Sigmoid colon (tissue), 6 donors: ENCODE measurements at regions not wholly inside any gene's neighbourhood (a gene's known extent, or its start where the extent isn't known, plus 50 kb on each side); places are given as distances from the start of the nearest gene placed in this dataset.

Experiments
- DNase-seq: peaks from one replicate; pipeline ENCODE4 v3.0.0-alpha.2; 2019
- H3K27ac ChIP-seq, 4 donors: fragments of 200-600 bp; sonication (generic); one replicate each; pipeline ENCODE4 v1.5.1; 2016 to 2019; ENCODE audit warnings: mild to moderate bottlenecking in 1 of 4
- H3K27me3 ChIP-seq, 3 donors: fragments of 200-600 bp; sonication (generic); one replicate each; pipeline ENCODE4 v1.5.1; 2019; ENCODE audit warnings: mild to moderate bottlenecking in 1 of 3
- H3K36me3 ChIP-seq, 4 donors: fragments of 200-600 bp; sonication (generic); one replicate each; pipeline ENCODE4 v1.5.1; 2016 to 2019
- H3K4me1 ChIP-seq, 4 donors: fragments of 200-600 bp; sonication (generic); one replicate each; pipeline ENCODE4 v1.5.1; 2017 to 2019
- H3K4me3 ChIP-seq, 4 donors: fragments of 200-600 bp; sonication (generic); one replicate each; pipeline ENCODE4 v1.5.1; 2017 to 2019; ENCODE audit warnings: mild to moderate bottlenecking in 2 of 4, moderate library complexity in 1 of 4
- H3K9me3 ChIP-seq, 4 donors: fragments of 200-600 bp in 3 of 4; sonication (generic) in 3 of 4; one replicate each; pipeline versions ENCODE4 v1.5.1 to v1.6.1; 2013 to 2019
- EP300 ChIP-seq, 4 donors: sonication (generic); formaldehyde crosslinking; IDR thresholded peaks; one replicate each; pipeline ENCODE4 v1.6.1; 2017; ENCODE audit warnings: antibody characterized with exemption in 4 of 4
- POLR2A ChIP-seq, 2 donors: fragments of 450-650 bp; IDR thresholded peaks; one replicate each; pipeline ENCODE4 v1.6.1; 2016; ENCODE audit warnings: antibody characterized with exemption in 2 of 2, mild to moderate bottlenecking in 2 of 2, moderate library complexity in 2 of 2
- POLR2AphosphoS5 ChIP-seq, 4 donors: sonication (generic); formaldehyde crosslinking; IDR thresholded peaks; one replicate each; pipeline ENCODE4 v1.6.1; 2017; ENCODE audit warnings: antibody characterized with exemption in 4 of 4
- WGBS, 2 donors: extraction: QIAGEN DNeasy Blood & Tissue Kit; methylation state at CpG; one replicate each; pipeline ENCODE4 v1.1.7; 2013; 5-methylcytosine and 5-hydroxymethylcytosine counted together
- intact Hi-C: fragments of 100-400 bp; cut with DNase I; formaldehyde crosslinking; loops from one replicate; pipeline ENCODE4 v1.15.1; 2023
- small RNA-seq, 3 donors: library from RNA; depleted of rRNA; stranded (forward); fragments of <200 nt; gene quantifications; one replicate each; pipeline ENCODE3, GENCODE V24; 2016
- TF ChIP-seq, protein P1 (sequence below), 4 experiments: fragments of 450-650 bp in 3 of 4; fragments of 200-600 bp in 1 of 4; IDR thresholded peaks; one replicate each; pipeline ENCODE4 v1.5.1; 2016 to 2019; ENCODE audit warnings: antibody characterized with exemption in 4 of 4, mild to moderate bottlenecking in 3 of 4, moderate library complexity in 2 of 4
- donor health status: healthy with polysubstance abuse.
- donor health status: healthy.

DNA sequence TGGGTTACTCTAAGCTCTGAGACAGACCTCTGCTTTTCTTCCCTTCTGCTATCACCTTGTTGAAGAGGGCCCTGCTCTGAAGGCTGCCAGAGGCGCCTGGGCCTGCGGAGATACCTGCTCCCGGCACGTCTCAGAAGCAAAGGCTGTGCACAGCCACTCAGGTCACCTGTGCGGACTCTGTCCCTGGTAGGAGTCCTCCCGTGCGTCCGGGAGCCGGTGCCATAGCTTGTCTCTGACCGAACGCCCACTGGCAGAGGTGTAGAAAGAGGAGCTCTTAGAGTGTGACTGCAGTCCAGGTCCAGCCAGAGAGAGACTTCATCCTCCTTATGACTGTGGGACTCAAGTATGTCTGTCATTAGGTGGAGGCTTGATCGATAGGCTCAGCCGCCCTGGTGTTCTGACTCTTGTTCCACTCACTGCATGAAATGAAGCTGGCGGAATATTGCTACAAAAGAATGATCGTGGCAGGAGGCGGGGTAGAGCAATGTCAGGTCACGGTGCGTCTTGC is 51.0 kb upstream of the UNC93A start:
- TF ChIP-seq EP300 (IDR thresholded peaks at IDR 0.05) = no peak
- TF ChIP-seq, protein P1, sequence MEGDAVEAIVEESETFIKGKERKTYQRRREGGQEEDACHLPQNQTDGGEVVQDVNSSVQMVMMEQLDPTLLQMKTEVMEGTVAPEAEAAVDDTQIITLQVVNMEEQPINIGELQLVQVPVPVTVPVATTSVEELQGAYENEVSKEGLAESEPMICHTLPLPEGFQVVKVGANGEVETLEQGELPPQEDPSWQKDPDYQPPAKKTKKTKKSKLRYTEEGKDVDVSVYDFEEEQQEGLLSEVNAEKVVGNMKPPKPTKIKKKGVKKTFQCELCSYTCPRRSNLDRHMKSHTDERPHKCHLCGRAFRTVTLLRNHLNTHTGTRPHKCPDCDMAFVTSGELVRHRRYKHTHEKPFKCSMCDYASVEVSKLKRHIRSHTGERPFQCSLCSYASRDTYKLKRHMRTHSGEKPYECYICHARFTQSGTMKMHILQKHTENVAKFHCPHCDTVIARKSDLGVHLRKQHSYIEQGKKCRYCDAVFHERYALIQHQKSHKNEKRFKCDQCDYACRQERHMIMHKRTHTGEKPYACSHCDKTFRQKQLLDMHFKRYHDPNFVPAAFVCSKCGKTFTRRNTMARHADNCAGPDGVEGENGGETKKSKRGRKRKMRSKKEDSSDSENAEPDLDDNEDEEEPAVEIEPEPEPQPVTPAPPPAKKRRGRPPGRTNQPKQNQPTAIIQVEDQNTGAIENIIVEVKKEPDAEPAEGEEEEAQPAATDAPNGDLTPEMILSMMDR (IDR thresholded peaks at IDR 0.05) = no peak
- no peak for TF ChIP-seq POLR2AphosphoS5 (IDR thresholded peaks at IDR 0.05)
- no peak for TF ChIP-seq POLR2A (IDR thresholded peaks at IDR 0.05)
- no peaks in the 10 kb centered on the region for H3K36me3 ChIP-seq
- no peaks in the 10 kb centered on the region for H3K4me1 ChIP-seq
- no peaks in the 10 kb centered on the region for H3K9me3 ChIP-seq
- no peaks in the 10 kb centered on the region for H3K27me3 ChIP-seq
- DNase-seq = no peak
- 91 to 94% methylated on average over 18 of the region's 18 CpGs for WGBS, 2 donors
- no peak overlapping the region for H3K27ac ChIP-seq
- H3K4me3 ChIP-seq = no peak overlapping the region
- intact Hi-C loops = no loop called here

Small RNA genes lying in the stretch of these regions (small RNA-seq; reads per million reads assigned to genes)
- gene AL353747.1 = 0 reads per million in 3 donors
